OCI-LY7 (cell line): ENCODE measurements at regions not wholly inside any gene's neighbourhood (a gene's known extent, or its start where the extent isn't known, plus 50 kb on each side); places are given as distances from the start of the nearest gene placed in this dataset.
A peak's percentile ranks its signal among the peaks of the same experiment; 100 is the strongest.

Source experiments
- BruUV-seq: library from RNA; stranded (reverse); fragments of 400-500 nt; replicated peaks from 2 replicates; lab custom pipeline; 2021; lab: Mats Ljungman, UMichigan
- CTCF ChIA-PET: fragments of 300-600 bp; sonication (Branson Sonifier 250); formaldehyde crosslinking; loops from one replicate; lab custom pipeline; 2022; ENCODE audit warnings: antibody characterized with exemption; ENCODE audit not compliant: unreplicated experiment; lab: Charles Lee
- POLR2A ChIA-PET: fragments of 300-600 bp; sonication (Branson Sonifier 250); formaldehyde crosslinking; loops from one replicate; lab custom pipeline; 2022; ENCODE audit warnings: antibody characterized with exemption; lab: Charles Lee
- DNase-seq: peaks from one replicate; pipeline ENCODE4 v3.0.0-alpha.2; 2015; ENCODE audit warnings: low spot score
- H2AFZ ChIP-seq: fragments of 200-600 bp; sonication (generic), shearing (Covaris generic); 2 replicates; pipeline ENCODE4 v1.6.1; 2014; ENCODE audit warnings: mild to moderate bottlenecking, antibody characterized with exemption, low read length, moderate library complexity
- H3K27ac ChIP-seq: fragments of 200-600 bp; sonication (generic); 2 replicates; pipeline ENCODE4 v1.5.1; 2014; ENCODE audit warnings: mixed run types, low read depth, mild to moderate bottlenecking, moderate library complexity, low read length, inconsistent platforms; ENCODE audit not compliant: poor library complexity, severe bottlenecking
- H3K36me3 ChIP-seq: fragments of 200-600 bp; sonication (generic); 2 replicates; pipeline ENCODE4 v1.6.1; 2014; ENCODE audit warnings: mild to moderate bottlenecking, antibody characterized with exemption, low read length, moderate library complexity, mixed read lengths; ENCODE audit not compliant: insufficient read depth
- H3K4me1 ChIP-seq: fragments of 200-600 bp; sonication (generic); 2 replicates; pipeline ENCODE4 v1.5.1; 2014; ENCODE audit warnings: mild to moderate bottlenecking, low read length; ENCODE audit not compliant: insufficient read depth, poor library complexity, severe bottlenecking
- H3K4me2 ChIP-seq: fragments of 200-600 bp; sonication (generic); 2 replicates; pipeline ENCODE4 v1.6.1; 2014; ENCODE audit warnings: mild to moderate bottlenecking, low read length
- H3K4me3 ChIP-seq: fragments of 200-600 bp; sonication (generic); 2 replicates; pipeline ENCODE4 v1.5.1; 2014; ENCODE audit warnings: mild to moderate bottlenecking, low read depth, low read length; ENCODE audit not compliant: poor library complexity, severe bottlenecking
- H3K79me2 ChIP-seq: fragments of 200-600 bp; sonication (generic); 2 replicates; pipeline ENCODE4 v1.6.1; 2016; ENCODE audit warnings: low read depth, mild to moderate bottlenecking, low read length, moderate library complexity, mixed read lengths; ENCODE audit not compliant: insufficient read depth
- H3K9me2 ChIP-seq: fragments of 200-600 bp; sonication (generic); 2 replicates; pipeline ENCODE4 v1.6.1; 2016; ENCODE audit warnings: mild to moderate bottlenecking, low read length, mixed read lengths; ENCODE audit not compliant: insufficient read depth
- H3K9me3 ChIP-seq: fragments of 200-600 bp; sonication (generic); 2 replicates; pipeline ENCODE4 v1.6.1; 2014; ENCODE audit warnings: mild to moderate bottlenecking, mixed run types, low read length, mixed read lengths
- H4K20me1 ChIP-seq: fragments of 200-600 bp; sonication (generic); 2 replicates; pipeline ENCODE4 v1.6.1; 2014; ENCODE audit warnings: mild to moderate bottlenecking, antibody characterized with exemption, low read length, moderate library complexity, mixed read lengths; ENCODE audit not compliant: insufficient read depth
- EZH2phosphoT487 ChIP-seq: fragments of 200-600 bp; sonication (generic); IDR thresholded peaks from 2 replicates; pipeline ENCODE4 v1.6.1; 2018; ENCODE audit warnings: low read depth, borderline replicate concordance, mild to moderate bottlenecking, mixed run types, antibody characterized with exemption, low read length, moderate library complexity, mixed read lengths
- intact Hi-C: fragments of 100-400 bp; cut with micrococcal nuclease; formaldehyde crosslinking; loops from one replicate; pipeline ENCODE4 v1.10.0; 2022; ENCODE audit not compliant: unreplicated experiment
- TF ChIP-seq, protein P1 (sequence below): fragments of 200-600 bp; sonication (generic); conservative IDR thresholded peaks from 2 replicates; pipeline ENCODE4 v1.5.1; 2014; ENCODE audit warnings: mild to moderate bottlenecking, antibody characterized with exemption, low read length, moderate library complexity, mixed read lengths

DNA sequence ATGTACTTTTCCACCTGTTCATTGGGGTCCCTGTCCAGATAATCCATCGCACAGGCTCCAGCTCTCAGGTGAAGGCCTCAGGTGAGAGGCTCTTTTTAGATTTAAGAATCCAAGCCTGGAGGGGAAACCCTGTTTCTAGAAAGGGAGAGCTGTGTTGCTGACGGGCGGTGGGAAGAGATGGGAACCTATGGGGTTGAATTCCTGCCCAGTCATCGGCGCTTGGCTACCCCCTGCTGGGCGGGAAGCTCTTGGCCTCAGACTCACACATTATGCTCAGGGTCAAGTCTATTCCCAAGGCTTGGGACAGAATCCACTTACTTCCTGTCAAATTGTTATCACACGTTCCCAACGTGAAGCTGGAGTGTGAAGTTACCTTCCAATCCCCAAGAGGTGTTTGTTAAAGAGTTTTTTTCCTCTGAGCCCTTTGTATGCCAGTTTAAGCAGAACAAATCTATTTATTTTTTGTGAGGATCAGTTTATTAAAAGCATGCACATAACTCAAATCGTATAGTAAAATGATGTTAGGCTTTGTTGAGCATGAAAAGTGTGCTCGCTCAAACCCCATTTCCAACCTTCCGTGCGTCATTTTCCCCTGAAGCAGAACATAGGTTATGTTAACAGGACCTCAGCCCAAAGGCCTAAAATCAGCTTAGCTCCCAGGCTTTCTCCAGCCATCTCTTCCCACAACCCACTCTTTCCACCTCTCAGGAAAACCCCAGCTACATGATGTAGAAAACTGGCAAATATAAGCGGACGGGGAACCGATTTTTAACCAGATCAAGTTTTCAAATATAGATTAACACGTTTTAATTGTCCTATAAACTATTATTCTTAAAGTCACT lies 181.7 kb upstream of the ETAA1 start:
- no peak for TF ChIP-seq EZH2phosphoT487
- TF ChIP-seq, protein P1, sequence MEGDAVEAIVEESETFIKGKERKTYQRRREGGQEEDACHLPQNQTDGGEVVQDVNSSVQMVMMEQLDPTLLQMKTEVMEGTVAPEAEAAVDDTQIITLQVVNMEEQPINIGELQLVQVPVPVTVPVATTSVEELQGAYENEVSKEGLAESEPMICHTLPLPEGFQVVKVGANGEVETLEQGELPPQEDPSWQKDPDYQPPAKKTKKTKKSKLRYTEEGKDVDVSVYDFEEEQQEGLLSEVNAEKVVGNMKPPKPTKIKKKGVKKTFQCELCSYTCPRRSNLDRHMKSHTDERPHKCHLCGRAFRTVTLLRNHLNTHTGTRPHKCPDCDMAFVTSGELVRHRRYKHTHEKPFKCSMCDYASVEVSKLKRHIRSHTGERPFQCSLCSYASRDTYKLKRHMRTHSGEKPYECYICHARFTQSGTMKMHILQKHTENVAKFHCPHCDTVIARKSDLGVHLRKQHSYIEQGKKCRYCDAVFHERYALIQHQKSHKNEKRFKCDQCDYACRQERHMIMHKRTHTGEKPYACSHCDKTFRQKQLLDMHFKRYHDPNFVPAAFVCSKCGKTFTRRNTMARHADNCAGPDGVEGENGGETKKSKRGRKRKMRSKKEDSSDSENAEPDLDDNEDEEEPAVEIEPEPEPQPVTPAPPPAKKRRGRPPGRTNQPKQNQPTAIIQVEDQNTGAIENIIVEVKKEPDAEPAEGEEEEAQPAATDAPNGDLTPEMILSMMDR, result 0 out of 2 replicates have a peak, but pooled peaks have one; percentile 31
- Histone ChIP-seq H3K4me3 (no peak overlapping the region), H3K36me3 (no peaks in the 10 kb centered on the region), H3K4me1 (no peaks in the 10 kb centered on the region), H3K9me2 (no peaks in the 10 kb centered on the region), H3K9me3 (no peaks in the 10 kb centered on the region), H3K79me2 (no peaks in the 10 kb centered on the region), H2AFZ (no peak overlapping the region), H4K20me1 (no peaks in the 10 kb centered on the region), H3K4me2 (no peak overlapping the region), H3K27ac (no peak overlapping the region)
- no TSS peak for BruUV-seq
- DNase-seq, result no peak
- intact Hi-C loops, result no loop called here
- POLR2A ChIA-PET, result interaction anchor here (0.5 kb wide), 1 partner anchor 60 kb away, joined by 7 read pairs; no protein-coding TSS in a partner anchor
- CTCF ChIA-PET, result no interaction called here

DNA sequence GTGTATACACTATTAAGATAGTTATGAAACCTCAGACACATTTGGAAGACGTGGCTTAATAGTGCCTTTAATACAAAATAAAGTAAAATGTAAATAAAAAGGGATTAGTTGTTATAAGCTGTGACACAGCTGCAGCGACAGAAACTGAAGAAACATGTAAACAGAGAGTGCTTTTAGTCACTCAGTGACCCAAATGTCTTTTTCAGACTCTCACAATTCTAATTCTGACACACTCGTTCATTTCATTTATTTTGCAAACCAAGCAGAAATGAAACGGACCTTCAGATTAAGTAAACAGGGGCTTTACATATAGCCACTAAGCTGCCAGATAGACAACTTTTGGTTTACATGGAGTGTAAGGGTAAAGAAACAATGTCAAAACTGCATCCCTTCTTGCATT lies 181.0 kb upstream of the ETAA1 start:
- no peak overlapping the region for H3K4me3 ChIP-seq
- H3K79me2 ChIP-seq, result no peaks in the 10 kb centered on the region
- no peaks in the 10 kb centered on the region for H4K20me1 ChIP-seq
- DNase-seq, result no peak
- ChIA-PET CTCF (no interaction called here), POLR2A (no interaction called here)
- no peaks in the 10 kb centered on the region for H3K36me3 ChIP-seq
- intact Hi-C loops, result no loop called here
- H3K4me1 ChIP-seq, result no peaks in the 10 kb centered on the region
- no peak overlapping the region for H3K4me2 ChIP-seq
- BruUV-seq, result no TSS peak
- H3K27ac ChIP-seq, result no peak overlapping the region
- H3K9me2 ChIP-seq, result no peaks in the 10 kb centered on the region
- TF ChIP-seq, protein P1, result no peak
- no peak for TF ChIP-seq EZH2phosphoT487
- H3K9me3 ChIP-seq, result no peaks in the 10 kb centered on the region
- no peak overlapping the region for H2AFZ ChIP-seq

DNA sequence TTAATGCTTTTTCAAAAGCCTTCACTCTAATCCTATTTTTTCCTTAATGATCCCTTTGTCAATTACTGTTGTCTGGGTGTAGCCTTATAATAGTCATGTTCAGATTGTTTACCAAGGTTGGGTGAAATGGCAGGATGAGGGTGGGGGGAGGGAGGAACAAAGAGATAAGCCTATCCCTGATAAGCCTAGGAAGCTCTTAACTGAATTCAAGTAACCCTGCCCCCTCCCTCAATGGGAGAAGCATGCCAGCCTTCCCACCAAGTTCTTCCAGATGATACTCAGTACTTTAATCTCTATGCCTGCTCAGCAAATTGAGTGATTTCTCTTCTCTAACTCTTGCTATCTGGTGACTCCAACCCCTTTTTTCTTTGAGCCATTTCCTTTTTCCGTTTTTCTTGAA lies 180.3 kb upstream of the ETAA1 start:
- DNase-seq, result no peak
- TF ChIP-seq, protein P1, result no peak
- no peak for TF ChIP-seq EZH2phosphoT487
- Histone ChIP-seq H3K9me2 (no peaks in the 10 kb centered on the region), H3K36me3 (no peaks in the 10 kb centered on the region), H4K20me1 (no peaks in the 10 kb centered on the region), H2AFZ (no peak overlapping the region), H3K4me1 (no peaks in the 10 kb centered on the region), H3K79me2 (no peaks in the 10 kb centered on the region), H3K27ac (no peak overlapping the region), H3K4me3 (no peak overlapping the region), H3K4me2 (no peak overlapping the region), H3K9me3 (no peaks in the 10 kb centered on the region)
- ChIA-PET POLR2A (no interaction called here), CTCF (no interaction called here)
- BruUV-seq, result no TSS peak
- intact Hi-C loops, result no loop called here
